Stimulated activated CD8-positive, alpha-beta memory T cell treated with anti-CD3 and anti-CD28 coated beads, Interleukin-15, amount 100 ng/mL, for 1 hour (primary cell): ENCODE measurements at regions not wholly inside any gene's neighbourhood (a gene's known extent, or its start where the extent isn't known, plus 50 kb on each side); places are given as distances from the start of the nearest gene placed in this dataset.

ENCODE experiments used
- DNase-seq: peaks from one replicate; pipeline ENCODE4 v3.0.0-alpha.2; 2020; ENCODE audit warnings: low read depth

DNA sequence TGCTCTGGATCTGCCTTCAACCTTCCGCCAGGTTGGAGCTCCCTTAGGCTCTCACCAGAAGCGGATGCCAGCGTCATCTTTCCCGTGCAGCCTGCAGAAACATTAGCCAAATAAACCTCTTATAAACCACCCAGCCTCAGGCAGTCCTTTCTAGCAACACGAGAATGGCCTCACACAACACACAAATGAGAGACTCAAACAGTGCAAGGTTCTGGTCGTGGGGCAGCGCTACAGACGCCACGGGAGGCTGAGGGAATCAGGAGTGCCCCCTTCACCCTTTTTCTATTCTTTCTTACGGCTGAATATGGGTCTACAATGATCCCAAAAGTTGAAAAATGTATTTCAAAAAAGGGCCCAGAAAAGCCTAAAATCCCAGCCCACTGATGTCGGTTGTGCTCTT is 96.4 kb downstream of the FOXL3 start:
- DNase-seq, result no peak

DNA sequence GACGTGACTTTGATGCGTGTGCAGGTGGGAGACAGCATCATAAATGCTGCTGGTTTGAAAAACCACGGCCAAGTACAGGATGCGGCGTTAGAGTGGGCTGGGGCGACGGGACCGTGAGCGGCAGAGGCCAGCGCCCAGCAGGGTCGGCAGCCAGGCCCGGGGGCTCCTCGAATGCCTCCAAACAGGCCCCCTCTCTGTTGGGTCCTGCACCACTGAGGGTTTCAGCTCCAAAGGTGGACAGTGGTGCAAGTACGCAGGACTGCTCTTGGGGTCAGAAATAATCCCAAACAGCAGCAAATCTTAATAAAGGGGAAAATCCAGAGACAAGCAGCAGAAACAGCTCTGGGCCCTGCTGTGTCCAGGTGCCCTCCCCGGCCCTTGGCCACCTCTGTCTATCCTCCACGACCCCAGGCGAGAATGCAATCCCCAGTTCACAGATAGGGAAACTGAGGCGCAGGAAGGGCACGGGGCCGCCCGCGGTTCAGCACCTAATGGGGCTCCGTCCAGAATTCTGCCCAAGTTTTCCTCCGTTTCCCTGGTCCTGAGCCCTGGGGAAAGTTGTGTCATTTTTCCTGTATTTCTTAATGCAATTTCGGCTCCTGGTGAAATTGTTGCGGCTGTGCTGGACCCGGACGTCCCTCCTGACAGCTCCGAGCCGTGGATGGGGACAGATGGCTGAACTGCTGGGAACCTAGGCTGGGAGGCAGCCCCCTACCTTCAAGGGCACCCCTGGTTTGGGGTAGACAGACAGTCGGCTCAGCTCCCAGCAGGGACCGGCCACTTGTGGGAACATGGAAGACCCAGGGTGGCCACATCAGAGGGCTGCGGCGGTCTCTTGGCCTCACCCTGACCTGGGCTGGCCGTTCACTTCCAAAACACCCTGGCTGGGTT is 97.4 kb downstream of the FOXL3 start:
- no peak for DNase-seq

DNA sequence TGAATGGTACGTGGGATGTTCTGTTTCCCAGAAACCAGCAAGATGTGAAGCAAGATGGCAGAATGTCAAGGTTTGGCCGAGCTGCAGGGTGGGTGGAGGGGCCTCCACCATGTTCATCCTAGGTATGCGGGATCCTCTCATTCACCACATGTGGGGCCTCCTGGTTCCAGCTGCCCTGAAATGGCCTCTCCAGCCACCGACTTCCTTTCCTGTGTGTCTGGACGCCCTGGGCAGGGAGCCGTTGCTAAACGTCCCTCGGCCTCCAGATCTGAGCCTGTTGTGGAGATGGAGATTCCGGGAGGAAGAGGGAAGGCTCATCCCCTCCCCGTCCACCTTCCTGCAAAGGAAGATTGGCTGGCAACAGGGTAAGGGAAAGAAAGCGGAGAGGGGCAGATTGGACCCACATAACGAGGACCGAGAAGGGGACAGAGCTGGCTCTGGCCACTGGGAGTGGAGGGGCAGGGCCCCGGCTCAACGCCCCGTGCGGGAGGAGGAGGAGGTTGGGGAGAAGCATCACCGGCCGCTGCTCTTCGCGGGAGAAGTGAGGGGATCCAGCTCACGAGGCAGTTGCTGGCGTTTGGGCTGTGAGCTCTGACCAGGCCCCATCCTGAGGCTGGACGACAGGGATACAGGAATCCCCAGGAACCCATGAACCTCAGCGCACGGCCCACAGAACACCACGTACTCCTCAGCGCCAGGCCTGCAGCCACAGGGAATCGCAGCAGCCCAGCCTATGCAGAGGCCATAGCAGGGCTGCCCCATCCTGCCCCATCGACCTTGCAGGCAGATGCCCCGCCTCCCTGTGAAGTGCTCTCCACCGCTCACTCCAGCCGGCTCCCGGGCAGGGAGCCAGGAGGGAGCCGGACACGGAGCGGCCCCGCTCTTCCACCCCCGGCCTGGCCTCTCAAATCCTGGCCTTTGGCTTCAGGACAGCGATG is 98.3 kb downstream of the FOXL3 start:
- no peak for DNase-seq

DNA sequence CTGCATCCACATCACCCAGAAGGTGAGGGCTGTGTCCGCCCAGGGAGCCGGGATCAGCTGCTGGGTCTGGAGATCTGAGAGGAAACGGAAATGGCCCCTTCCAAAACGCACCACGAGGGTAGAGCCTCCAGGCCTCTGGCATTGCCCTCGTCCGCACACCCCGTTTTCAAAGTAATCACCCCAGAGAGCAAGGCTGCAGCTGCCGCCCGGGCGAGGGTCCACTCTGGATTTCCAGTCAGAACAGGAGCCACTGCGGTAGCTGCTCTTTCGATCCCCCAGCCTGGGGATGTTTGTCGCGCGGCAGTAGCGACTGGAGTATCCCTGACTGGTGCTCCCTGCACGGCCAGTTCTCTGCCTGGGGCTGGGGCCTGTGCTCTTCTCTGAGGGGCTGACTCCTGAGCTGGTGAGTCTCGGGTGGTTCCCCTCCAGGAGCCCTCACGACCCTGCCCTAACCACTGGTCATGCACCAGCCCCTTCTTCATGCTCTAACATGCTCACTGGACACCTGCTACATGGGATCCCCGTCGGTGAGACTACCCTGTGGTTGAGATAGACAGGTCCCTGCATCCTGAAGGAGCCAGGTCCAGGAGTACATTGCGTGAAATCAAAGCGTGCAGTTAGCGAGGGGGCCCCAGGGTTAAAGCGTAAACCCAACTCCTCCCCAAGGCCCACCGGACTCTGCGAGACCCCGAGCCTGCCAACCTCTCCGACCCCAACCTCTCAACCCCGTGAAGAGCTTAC is 99.2 kb downstream of the FOXL3 start:
- DNase-seq, result no peak

DNA sequence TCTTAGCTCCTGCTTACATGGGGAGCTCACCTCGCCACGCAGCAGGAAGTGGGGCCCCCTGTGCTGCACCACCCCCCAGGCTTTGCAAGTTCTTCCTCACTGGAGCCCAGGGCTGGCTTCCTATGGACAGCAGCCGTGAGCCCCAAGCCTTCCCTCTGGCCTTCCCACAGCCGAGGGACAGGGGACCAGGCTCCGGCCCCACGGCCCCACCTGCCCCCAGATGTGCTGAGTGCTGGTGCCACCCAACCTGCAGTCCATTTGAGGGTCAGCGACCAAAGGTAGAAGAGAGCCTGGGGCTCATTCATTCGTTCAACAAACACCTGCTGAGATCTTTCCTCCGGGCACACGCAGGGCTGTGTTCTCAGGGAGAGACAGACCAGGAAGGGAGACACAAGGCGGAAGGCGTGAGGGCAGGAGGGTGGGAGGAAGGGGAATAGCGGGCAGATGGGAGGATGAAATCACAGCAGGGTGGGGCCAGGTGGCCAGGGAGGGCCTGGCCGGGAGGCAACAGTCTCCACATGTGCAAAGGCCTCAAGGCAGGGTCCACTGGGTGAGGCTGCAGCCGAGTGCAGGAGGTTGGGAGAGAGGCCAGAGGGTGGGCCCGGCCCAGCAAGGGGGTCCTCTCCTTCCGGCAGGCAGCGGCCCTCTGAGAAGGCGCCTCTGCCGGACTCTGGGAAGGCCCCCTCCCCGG is 100.1 kb downstream of the FOXL3 start:
- DNase-seq, result no peak

DNA sequence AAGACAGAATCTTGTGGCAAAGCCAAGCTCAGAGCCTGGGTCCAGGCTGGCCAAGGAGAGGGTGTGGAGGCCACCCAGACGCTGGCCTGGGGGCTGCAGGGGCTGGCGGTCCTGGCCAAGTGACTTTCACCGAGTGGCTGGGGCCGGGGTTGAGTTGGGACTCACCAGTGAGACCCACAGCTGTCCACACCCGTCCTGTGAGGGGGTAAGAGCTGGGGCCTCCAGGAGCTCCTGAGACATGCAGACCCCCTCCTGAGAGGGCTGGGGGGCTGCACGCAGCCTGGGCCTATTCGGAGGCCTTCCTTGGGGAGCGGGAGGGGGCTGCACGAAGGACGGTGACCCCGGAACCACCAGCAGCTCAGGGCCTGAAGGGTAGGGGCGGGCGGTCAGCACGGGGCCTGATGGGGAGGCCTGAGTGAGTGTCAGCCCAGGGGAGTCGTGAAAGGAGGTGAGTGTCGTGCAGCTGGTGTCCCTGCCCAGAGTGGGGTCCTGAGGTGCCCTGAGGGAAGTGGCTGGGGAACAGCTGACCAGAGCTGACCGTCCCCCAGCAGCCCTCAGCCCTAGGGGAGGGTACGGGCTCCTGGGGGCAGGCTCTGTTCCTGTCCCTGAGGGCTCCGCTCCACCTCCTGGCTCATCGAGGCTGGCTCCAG is 100.9 kb downstream of the FOXL3 start:
- no peak for DNase-seq

DNA sequence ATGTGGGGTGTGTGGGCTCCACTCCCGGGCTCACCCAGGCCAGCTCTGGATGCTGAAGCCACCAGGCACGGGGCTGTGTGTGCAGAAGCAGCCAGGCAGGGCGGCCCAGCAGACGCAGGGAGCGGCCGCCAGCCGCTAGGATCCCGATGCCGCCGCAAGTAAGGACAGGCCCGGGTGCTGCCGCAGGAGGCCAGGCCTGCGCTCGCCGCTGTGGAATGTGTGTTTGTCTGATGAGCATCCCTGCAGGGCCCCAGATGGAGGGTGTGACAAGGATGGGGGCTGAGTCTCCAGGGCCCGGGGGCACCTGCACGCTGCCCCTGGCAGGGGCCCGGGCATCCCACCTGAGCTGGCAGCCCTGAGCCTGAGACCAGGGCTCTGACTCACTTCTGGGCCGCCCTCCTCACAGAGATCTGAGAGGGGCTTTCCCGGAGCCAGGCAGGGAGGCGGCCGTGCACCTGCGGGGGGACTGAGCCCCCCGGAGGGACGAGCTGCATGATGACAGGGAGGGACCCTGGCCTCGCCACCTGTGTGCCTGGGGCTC is 101.5 kb downstream of the FOXL3 start:
- DNase-seq, result no peak

DNA sequence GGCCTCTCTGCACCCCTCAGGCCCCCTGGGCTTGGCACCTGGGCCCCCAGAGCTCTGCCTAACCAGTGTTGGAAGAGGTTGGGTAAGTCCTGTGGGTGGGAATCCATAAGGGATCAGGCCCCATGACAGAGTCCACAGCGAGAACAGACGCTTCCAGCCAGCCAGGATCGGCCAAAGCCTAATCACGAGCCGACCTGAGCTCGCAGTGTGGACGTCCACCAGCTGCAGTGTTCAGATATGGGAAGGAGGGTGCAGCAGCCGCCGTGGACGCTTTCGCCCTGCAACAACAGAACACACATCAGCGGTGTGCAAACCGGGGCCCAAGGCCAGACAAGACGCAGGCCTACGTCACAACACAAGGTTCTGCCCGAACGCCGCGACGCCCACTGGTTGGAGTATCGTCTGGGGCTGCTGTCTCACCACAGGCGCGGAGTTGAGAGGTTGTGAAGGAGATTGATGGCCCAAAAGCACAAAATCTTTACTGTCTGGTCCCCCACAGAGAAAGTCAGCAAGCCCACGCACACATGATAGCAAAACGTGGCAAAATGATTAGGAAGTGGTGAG is 102.1 kb downstream of the FOXL3 start:
- DNase-seq, result no peak

DNA sequence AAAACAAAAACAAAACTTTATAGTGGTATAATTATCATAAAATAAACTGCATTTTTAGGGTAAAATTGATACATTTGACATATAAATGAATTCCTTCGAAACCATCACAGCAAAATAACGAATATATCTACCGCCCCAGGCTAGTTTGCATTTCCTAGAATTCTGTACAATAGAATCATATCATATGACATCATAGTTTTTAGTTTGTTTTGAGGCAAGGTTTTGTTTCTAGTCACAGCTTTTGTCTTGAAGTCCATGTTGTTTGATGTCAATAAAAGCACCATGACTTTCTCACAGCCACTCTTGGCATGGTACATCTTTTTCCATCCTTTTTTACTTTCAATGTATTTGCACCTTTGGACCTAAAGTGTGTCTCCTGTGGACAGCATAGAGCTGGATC is 102.9 kb downstream of the FOXL3 start:
- no peak for DNase-seq

DNA sequence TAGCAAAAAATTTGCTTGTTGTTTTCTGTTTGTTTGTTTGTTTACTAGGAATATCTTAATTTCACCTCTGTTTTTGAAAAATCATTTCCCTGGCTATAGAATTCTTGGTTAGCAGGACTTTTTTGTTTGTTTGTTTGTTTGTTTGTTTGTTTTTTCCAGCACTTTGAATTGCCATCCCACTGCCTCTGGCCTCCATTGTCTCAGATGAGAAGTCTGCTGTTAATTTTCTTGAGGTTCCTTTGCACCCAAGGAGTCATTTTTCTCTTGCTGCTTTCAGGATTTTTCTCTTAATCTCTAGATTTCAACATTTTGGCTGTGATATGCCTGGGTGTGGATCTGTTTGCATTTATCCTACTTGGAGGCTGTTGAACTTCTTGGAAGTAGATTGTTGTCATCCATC is 105.7 kb downstream of the FOXL3 start:
- no peak for DNase-seq

DNA sequence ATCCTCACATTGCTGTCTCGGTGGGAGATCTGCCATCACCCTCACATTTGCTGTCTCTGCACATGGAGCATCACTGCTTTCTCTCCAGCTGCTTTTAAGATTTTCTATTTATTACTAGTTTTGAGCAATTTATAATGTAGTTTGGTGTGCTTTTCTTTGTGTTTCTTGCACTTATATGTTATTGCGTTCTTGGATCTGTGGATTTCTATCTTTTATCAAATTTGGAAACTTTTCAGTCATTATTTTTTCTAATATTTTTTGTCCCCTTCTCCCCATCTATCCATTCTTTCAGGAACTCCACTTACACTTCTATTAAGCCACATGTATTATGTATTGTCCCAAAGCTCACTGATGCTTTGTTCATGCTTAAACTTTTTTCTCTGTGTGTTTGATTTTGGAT is 108.9 kb downstream of the FOXL3 start:
- DNase-seq, result no peak

DNA sequence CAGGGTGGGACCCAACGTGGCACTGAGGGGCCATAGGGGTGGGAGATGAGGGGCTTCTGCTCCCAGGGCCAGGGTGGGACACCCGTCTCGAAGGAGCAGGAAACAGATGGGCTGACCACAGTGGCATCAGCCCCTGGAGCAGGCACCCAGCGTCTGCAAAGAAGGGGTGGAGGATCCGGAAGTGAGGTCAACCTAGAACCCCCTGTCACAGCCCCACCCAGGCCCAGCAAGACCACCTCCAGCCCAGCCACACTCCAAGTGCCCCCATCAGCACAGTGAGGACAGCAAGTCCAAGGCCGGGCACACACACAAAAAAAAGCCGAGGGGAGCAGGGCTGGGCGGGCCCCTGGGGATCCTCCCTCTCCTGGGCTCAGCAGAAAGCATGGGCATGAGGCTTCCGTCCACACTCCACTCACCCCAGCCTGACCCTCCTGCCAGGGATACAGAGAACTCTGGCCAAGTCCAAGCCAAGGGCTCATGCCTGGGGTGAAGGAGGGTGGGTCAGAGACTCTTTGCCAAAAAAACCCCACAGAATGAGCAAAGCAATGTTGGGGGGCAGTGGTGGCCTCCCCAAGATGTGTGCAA is 111.0 kb downstream of the FOXL3 start:
- DNase-seq, result no peak

DNA sequence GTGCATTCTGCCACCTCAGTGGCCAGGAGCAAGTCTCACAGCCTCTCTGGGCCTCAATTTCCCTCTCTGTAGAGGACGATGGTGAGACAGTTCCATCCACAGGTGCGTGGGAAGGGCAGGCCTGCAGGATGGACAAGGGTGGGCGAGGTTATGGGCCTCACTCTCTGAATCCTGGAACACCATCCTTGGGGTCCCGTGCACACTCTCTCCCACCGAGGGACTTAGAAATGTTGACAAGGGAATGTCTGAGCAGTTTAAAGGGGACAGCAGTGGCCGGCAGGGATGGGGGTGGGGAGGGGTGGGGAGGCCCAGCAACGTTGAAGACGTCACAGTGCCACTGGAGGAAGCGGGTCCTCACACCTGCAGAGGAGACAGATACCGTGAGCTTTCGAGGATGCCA is 111.5 kb downstream of the FOXL3 start:
- no peak for DNase-seq

DNA sequence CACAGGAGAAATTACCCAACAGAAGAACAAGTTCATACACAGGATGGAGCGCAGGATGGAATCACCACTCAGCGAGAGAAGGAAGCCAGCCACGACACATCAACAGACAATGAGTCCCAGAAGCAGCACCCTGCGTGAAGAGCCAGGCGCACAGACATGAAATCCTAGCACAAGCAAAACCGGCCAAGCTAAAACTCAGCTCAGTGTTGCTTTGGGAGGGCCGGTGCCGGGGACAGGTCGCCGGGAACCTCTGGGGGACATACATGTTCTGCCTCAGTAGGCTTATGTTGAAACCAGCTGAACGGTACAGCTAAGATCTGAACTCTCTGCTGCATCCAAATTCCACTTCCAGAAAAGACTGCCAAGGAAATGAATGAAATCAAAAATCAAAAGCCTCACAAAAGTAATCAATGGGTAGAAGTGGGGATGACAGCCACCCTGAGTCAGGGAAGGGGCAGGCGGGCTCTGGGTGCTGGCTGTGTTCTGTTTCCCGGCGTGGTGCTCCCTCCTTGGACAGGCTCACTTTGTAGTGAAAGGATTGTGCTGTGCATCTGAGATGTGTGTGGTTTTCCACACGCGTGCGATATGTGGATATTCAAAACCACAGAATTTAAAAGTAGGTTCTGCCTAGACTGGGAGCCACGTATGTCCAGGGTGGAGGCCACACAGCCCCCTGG is 114.7 kb downstream of the PDGFA start:
- no peak for DNase-seq

DNA sequence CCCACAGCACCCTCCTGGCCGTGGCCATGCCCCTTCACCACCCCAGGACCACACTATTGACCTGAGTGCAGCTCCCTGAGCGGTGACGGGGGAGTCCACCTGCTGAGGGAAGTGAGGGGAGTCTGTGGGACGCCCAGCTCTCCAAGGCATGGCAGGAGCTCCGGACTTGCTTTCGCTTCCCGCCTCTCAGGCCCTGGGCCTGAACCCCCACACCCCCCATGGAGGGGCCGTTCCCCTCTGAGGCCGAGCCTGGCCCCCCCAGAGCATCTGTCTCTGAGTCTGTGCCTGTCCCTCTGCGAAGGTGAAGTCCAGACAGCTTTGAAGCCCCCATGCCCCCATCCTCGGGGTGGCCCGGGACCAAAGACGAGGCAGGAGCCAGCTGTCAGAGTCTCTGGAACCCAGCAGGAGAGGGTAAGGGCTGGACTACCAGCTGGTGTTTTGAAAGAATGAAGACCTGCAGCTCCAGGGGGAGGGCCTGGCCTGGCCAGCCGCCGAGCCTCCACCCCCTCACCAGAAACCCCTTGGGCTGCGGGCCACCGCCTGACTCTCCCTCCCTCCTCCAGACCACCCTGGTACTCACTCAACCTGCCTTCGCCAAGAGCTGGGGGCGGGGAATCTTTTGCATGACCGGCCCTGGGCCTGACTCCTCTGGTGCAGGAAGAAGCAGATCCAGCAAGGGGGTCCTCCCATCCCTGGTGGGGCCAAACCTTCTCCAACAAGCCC is 114.0 kb downstream of the PDGFA start:
- DNase-seq, result no peak

DNA sequence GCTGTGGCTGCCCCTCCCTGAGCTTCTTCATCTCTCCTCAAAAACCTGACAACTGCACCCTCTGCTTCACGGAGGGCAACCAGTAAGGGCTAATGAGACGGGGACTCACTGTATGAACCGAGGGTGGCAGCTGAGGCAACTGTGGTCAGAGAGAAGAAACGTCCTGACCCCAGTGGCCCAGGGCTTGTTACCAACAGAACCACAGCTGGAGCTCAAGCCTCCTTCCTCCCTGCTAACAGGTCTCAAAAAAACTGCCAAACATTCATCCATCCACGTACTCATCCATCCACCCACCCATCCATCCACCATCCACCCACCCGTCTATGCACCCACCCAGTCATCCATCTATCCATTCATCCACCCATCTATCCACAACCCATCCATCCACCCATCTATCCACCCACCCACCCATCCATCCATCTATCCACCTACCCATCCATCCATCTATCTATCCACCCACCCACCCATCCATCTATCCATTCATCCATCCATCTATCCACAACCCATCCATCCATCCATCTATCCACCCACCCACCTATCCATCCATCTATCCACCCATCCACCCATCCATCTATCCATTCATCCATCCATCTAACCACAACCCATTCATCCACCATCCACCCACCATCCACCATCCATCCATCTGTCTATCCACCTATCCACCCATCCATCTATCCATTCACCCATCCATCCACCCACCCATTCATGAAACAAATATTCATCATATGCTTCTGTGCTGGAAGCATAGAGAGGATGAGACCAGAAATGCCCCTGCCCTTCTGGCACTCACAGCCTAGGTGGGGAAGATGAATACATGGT is 111.7 kb downstream of the PDGFA start:
- DNase-seq, result no peak

DNA sequence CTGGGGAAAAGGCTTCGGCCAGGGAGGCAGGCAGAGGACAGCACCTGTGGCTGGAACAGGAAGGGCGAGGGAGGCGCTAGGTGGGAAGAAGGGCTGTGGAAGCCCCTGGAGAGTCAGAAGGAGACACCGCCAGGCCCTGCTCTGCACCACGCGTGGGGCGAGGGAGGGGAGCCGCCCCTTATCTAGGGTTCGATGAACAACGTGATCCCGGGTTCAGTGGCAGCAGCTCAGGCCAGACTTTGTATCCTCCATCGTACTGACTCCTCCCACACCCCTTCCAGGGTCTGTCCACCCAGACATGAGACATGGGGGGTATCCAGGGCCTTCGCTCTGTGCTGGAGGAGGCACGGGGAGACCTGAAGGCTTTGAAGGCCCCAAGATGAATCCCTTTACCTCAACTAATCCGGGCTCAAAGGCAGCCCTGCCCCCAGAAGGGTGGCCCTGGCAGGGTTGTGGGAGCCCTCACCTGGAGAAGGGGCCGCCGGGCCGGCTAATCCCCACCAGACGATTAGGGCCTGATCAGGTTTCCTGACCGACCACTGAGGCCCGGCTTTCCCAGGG is 110.8 kb downstream of the PDGFA start:
- no peak for DNase-seq
